Effector memory CD4-positive, alpha-beta T cell (primary cell): ENCODE measurements at regions not wholly inside any gene's neighbourhood (a gene's known extent, or its start where the extent isn't known, plus 50 kb on each side); places are given as distances from the start of the nearest gene placed in this dataset.
"Not testable (repeated sequence)": the region's sequence is repeated elsewhere in the genome, so short reads cannot be mapped to it uniquely, and the experiment has no call there.

ENCODE experiments used
- DNase-seq, 3 donors: peaks; one replicate each; pipeline ENCODE4 v3.0.0-alpha.2; 2020
- H3K27ac ChIP-seq: 2 replicates; pipeline ENCODE4 v1.7.0; 2013; ENCODE audit warnings: mild to moderate bottlenecking, low read length, moderate library complexity; ENCODE audit not compliant: insufficient read depth, poor library complexity, severe bottlenecking
- H3K27me3 ChIP-seq: replicated peaks from 2 replicates; pipeline ENCODE4 v1.7.0; 2013; ENCODE audit warnings: mild to moderate bottlenecking, low read length; ENCODE audit not compliant: insufficient read depth, control insufficient read depth, poor library complexity, severe bottlenecking
- H3K36me3 ChIP-seq: 2 replicates; pipeline ENCODE4 v1.7.0; 2013; ENCODE audit warnings: mild to moderate bottlenecking, low read length, moderate library complexity; ENCODE audit not compliant: control insufficient read depth, insufficient read depth
- H3K4me1 ChIP-seq: 2 replicates; pipeline ENCODE4 v1.7.0; 2013; ENCODE audit warnings: low read length, mild to moderate bottlenecking; ENCODE audit not compliant: control insufficient read depth, insufficient read depth, poor library complexity, severe bottlenecking
- H3K4me3 ChIP-seq: 2 replicates; pipeline ENCODE4 v1.7.0; 2013; ENCODE audit warnings: low read length, low read depth, mild to moderate bottlenecking; ENCODE audit not compliant: insufficient read depth, poor library complexity, severe bottlenecking
- H3K9me3 ChIP-seq: 2 replicates; pipeline ENCODE4 v1.7.0; 2013; ENCODE audit warnings: mild to moderate bottlenecking, low read length, moderate library complexity; ENCODE audit not compliant: control insufficient read depth

DNA sequence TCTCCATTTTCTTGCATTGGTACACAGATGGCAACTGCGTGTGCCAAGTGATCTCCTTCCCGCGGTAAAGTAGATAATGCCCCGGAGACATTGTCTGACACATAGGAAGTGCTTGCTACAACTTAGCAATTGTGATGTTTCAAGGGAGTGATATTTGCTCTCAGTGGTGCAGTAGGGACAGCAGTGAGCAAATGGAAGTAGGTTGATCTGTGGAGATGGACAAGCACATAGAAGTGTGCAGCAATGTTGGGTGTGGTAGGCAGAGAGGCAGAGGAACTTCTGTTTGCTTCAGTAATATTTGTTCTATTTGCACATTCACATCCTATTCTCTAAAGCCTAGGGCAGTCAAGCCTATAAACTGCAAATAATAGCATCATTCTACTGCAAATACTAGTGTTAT, 846.7 kb upstream of the PRKX start:
- H3K4me3 ChIP-seq: no peak overlapping the region
- no peaks in the 10 kb centered on the region for H3K9me3 ChIP-seq
- H3K27ac ChIP-seq: no peak overlapping the region
- H3K27me3 ChIP-seq: no peaks in the 10 kb centered on the region
- H3K4me1 ChIP-seq: no peaks in the 10 kb centered on the region
- DNase-seq: no peak
- no peaks in the 10 kb centered on the region for H3K36me3 ChIP-seq

DNA sequence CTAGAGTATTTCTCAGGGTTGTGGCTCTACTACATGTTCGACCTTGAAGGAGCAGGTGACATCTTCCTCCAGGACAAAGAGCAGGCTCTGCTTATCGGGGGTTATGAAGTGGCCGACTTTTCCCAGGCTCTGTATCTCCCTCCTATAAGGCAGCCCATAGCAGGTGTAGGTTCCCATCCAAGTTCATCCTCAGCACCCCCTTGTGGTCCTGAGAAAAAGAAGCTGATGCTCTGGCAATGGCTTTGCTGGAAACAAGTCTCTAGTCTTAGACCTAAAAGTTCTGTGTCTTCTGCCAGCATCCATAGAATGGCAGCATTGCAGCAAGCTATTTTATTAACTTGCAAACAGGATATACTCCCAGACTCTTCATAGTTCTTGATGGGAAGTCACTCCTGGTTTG, 836.6 kb upstream of the PRKX start:
- H3K36me3 ChIP-seq: no peaks in the 10 kb centered on the region
- no peak overlapping the region for H3K27ac ChIP-seq
- H3K9me3 ChIP-seq: no peaks in the 10 kb centered on the region
- DNase-seq: no peak
- H3K27me3 ChIP-seq: no peaks in the 10 kb centered on the region
- H3K4me1 ChIP-seq: no peaks in the 10 kb centered on the region
- no peak overlapping the region for H3K4me3 ChIP-seq

GRCh38 chrX:4547213-4547836, 833.9 kb upstream of the PRKX start:
- Histone ChIP-seq H3K27ac (no peak overlapping the region), H3K4me3 (no peak overlapping the region), H3K36me3 (no peaks in the 10 kb centered on the region), H3K9me3 (no peaks in the 10 kb centered on the region), H3K27me3 (no peaks in the 10 kb centered on the region), H3K4me1 (no peaks in the 10 kb centered on the region)
- peak in 1 of 3 donors; percentile 1 for DNase-seq

DNA sequence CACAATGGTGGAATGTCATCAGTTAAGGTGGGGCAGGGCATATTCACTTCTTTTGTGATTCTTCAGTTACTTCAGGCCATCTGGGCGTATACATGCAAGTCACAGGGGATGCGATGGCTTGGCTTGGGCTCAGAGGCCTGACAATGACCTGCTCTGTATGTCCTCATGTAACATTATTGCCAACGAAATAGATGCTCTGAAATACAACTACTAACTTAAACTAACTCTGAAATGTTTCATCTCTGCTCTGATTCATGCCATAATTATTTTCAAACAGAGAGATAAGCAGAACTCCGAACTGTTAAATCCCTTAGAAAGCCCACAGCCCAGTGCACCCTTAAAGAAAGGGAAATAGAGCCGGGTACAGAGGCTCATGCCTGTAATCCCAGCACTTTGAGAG, 832.7 kb upstream of the PRKX start:
- not testable (repeated sequence) for H3K27me3 ChIP-seq, H3K36me3 ChIP-seq, H3K27ac ChIP-seq, H3K4me1 ChIP-seq, DNase-seq, H3K4me3 ChIP-seq, H3K9me3 ChIP-seq

DNA sequence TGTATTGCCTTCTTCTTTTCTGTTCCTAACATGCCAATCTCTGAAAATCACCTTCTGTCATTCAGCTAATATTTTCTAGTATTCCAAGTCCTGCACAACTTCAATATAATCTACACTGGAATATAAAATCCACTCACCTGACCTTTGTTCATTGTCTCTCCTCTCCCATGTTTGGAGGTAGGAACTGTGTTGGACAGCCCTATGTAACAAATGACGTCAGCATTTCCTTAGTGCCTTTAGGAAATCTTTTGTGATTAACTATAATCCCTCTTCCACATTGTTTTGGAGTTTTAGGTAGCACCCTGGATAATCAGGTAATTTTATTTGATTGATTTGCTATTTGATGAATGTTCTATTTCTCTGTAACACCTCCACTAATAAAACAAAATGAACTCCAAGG, 814.8 kb upstream of the PRKX start:
- Histone ChIP-seq H3K27ac (no peak overlapping the region), H3K36me3 (no peaks in the 10 kb centered on the region), H3K27me3 (no peaks in the 10 kb centered on the region), H3K4me3 (no peak overlapping the region), H3K9me3 (no peaks in the 10 kb centered on the region), H3K4me1 (no peaks in the 10 kb centered on the region)
- DNase-seq: no peak

- Histone ChIP-seq H3K4me3 (no peak overlapping the region), H3K9me3 (no peaks in the 10 kb centered on the region), H3K27ac (no peak overlapping the region), H3K4me1 (no peaks in the 10 kb centered on the region), H3K27me3 (no peaks in the 10 kb centered on the region), H3K36me3 (no peaks in the 10 kb centered on the region)
- DNase-seq: no peak
Observed at GRCh38 chrX:4485912-4486311, 772.5 kb upstream of the PRKX start.

GRCh38 chrX:4484266-4484665, 770.8 kb upstream of the PRKX start:
- Histone ChIP-seq H3K4me3 (no peak overlapping the region), H3K4me1 (no peaks in the 10 kb centered on the region), H3K9me3 (no peaks in the 10 kb centered on the region), H3K27me3 (no peaks in the 10 kb centered on the region), H3K27ac (no peak overlapping the region), H3K36me3 (no peaks in the 10 kb centered on the region)
- no peak for DNase-seq

DNA sequence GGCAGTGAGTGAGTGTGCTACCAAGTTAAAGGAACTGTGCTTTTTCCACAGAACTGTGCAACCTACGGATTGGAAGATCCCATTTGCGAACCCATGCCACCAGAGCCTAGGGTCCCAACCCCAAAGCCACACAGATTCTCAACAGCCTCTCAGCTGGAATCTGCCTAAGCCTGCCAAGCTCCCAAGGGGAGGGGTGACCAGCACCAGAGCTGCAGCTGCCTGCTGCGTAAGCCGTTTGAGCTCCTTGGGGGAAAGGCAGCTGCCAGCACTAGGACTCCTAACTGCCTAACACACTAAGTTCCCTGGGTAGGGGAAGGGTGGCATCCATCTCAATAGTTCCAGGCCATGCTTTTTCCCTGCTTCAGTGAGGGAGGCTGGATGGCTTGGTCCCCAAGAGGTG, 738.1 kb upstream of the PRKX start:
- Histone ChIP-seq H3K9me3 (no peaks in the 10 kb centered on the region), H3K4me3 (no peak overlapping the region), H3K36me3 (no peaks in the 10 kb centered on the region), H3K4me1 (no peaks in the 10 kb centered on the region), H3K27me3 (no peaks in the 10 kb centered on the region), H3K27ac (no peak overlapping the region)
- no peak for DNase-seq

DNA sequence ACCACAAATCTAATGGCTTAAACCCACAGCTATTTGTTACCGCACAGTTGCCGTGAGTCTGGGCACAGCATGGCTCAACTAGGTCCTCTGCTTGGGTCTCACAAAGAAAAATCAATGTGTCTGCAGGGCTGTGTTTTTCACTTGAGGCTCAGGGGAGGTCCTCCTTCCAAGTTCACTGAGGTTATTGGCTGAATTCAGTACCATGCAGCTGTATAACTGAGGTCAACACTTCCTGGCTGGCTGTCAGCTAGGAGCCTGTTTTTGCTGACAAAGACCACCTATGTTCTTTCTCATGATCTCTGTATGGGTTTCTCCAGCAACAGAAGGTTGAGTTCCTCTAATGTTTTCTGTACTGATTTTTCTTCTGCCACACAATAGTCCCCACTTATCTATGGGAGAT, 736.7 kb upstream of the PRKX start:
- Histone ChIP-seq H3K4me3 (no peak overlapping the region), H3K36me3 (no peaks in the 10 kb centered on the region), H3K27ac (no peak overlapping the region), H3K9me3 (no peaks in the 10 kb centered on the region), H3K27me3 (no peaks in the 10 kb centered on the region), H3K4me1 (no peaks in the 10 kb centered on the region)
- DNase-seq: no peak

DNA sequence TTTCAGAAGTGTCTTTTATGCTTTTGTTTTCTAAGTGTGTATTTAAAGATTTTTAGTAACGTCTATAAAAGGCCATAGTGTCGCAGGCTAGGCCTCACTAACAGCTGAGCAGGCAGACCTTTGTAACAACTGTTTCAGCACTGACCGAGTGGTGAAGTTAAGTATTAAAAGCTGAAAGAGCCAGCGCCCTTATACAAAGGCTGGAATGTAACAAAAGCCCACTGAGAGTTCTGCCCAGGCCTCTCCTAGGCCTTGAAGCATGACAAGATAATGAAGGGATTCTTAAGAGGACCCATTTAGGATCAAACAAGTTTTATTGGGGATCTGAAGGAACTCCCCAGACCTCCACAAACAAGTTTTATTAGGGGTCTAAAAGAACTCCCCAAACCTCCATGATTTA, 722.5 kb upstream of the PRKX start:
- no peak for DNase-seq
- Histone ChIP-seq H3K27me3 (no peaks in the 10 kb centered on the region), H3K36me3 (no peaks in the 10 kb centered on the region), H3K9me3 (no peaks in the 10 kb centered on the region), H3K4me1 (no peaks in the 10 kb centered on the region), H3K4me3 (no peak overlapping the region), H3K27ac (no peak overlapping the region)

DNA sequence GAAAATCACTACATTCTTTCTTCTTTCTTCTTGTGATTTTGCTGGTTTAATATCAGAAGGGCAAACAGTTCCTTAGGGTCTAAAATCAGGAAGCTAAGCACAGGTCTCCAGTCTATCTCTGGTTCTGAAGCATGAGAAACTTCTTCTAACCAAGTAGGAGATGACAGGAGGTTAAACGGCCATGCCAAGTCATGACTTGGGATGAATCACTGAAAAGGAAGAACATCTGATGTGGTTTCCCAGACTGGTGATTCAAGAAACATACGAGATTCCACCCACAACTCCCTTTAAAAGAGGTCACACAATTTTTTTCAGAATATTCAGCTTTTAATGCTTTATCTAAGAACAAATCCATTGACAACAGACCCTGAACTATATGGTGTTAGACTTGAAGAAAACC, 684.0 kb upstream of the PRKX start:
- no peaks in the 10 kb centered on the region for H3K9me3 ChIP-seq
- no peaks in the 10 kb centered on the region for H3K36me3 ChIP-seq
- no peak overlapping the region for H3K4me3 ChIP-seq
- DNase-seq: no peak
- no peaks in the 10 kb centered on the region for H3K4me1 ChIP-seq
- H3K27me3 ChIP-seq: no peaks in the 10 kb centered on the region
- H3K27ac ChIP-seq: no peak overlapping the region
